HG02610 (cell line): ENCODE measurements at regions not wholly inside any gene's neighbourhood (a gene's known extent, or its start where the extent isn't known, plus 50 kb on each side); places are given as distances from the start of the nearest gene placed in this dataset.

Experiments
- ATAC-seq: cut with Tn5 transposase; IDR thresholded peaks from one replicate; pipeline ENCODE4 v1.9.1; 2021; ENCODE audit warnings: mild to moderate bottlenecking, moderate library complexity; ENCODE audit not compliant: unreplicated experiment

GRCh38 chr7:16978358-16979244, 96.8 kb upstream of the AGR3 start:
- no peak for ATAC-seq

GRCh38 chr7:16980539-16980938, 98.8 kb upstream of the AGR3 start:
- ATAC-seq: no peak

GRCh38 chr7:16982640-16983350, 101.0 kb upstream of the AGR3 start:
- no peak for ATAC-seq

GRCh38 chr7:16984375-16984774, 102.6 kb upstream of the AGR3 start:
- no peak for ATAC-seq

GRCh38 chr7:16985621-16986020, 103.8 kb upstream of the AGR3 start:
- no peak for ATAC-seq

- no peak for ATAC-seq
Observed at GRCh38 chr7:16986755-16987154, 105.0 kb upstream of the AGR3 start.

GRCh38 chr7:16989811-16990413, 108.1 kb upstream of the AGR3 start:
- no peak for ATAC-seq

GRCh38 chr7:16991551-16991950, 109.8 kb upstream of the AGR3 start:
- ATAC-seq: no peak

GRCh38 chr7:16993543-16993942, 111.8 kb upstream of the AGR3 start:
- no peak for ATAC-seq

- no peak for ATAC-seq
Observed at GRCh38 chr7:16998481-16999051, 116.8 kb upstream of the AGR3 start.

- ATAC-seq: no peak
Observed at GRCh38 chr7:16999541-17000267, 117.9 kb upstream of the AGR3 start.

GRCh38 chr7:17005271-17005670, 123.5 kb upstream of the AGR3 start:
- no peak for ATAC-seq

GRCh38 chr7:17007841-17008240, 126.1 kb upstream of the AGR3 start:
- ATAC-seq: no peak

- ATAC-seq: no peak
Observed at GRCh38 chr7:17009007-17009719, 127.4 kb upstream of the AGR3 start.

GRCh38 chr7:17009933-17010332, 128.2 kb upstream of the AGR3 start:
- no peak for ATAC-seq

- no peak for ATAC-seq
Observed at GRCh38 chr7:17010637-17011300, 129.0 kb upstream of the AGR3 start.

- no peak for ATAC-seq
Observed at GRCh38 chr7:17013204-17013603, 131.4 kb upstream of the AGR3 start.

GRCh38 chr7:17014686-17015085, 132.9 kb upstream of the AGR3 start:
- ATAC-seq: no peak

- ATAC-seq: no peak
Observed at GRCh38 chr7:17015598-17016031, 133.8 kb upstream of the AGR3 start.
